Mucosa of gallbladder (tissue), 1 donor: ENCODE measurements at regions not wholly inside any gene's neighbourhood (a gene's known extent, or its start where the extent isn't known, plus 50 kb on each side); places are given as distances from the start of the nearest gene placed in this dataset.
"Not testable (repeated sequence)": the region's sequence is repeated elsewhere in the genome, so short reads cannot be mapped to it uniquely, and the experiment has no call there.

ENCODE experiments used
- DNase-seq: peaks from one replicate; pipeline ENCODE4 v3.0.0-alpha.2; 2020; ENCODE audit warnings: low spot score
- donor health status: DM: no; HTN: no; CAD: no.

- no peak for DNase-seq
These were observed 563.5 kb downstream of the EDEM1 start for GRCh38 chr3:5750874-5751640.

- peak; percentile 32 for DNase-seq
These were observed 567.1 kb downstream of the EDEM1 start for GRCh38 chr3:5754602-5755001.

GRCh38 chr3:5756443-5756842 is 568.9 kb downstream of the EDEM1 start:
- DNase-seq: no peak

- DNase-seq: no peak
These were observed 569.8 kb downstream of the EDEM1 start for GRCh38 chr3:5757213-5757804.

- no peak for DNase-seq
These were observed 571.2 kb downstream of the EDEM1 start for GRCh38 chr3:5758699-5759098.

- DNase-seq: no peak
These were observed 575.0 kb downstream of the EDEM1 start for GRCh38 chr3:5762506-5762905.

GRCh38 chr3:5766848-5767247 is 579.3 kb downstream of the EDEM1 start:
- DNase-seq: no peak

GRCh38 chr3:5767304-5767703 is 579.8 kb downstream of the EDEM1 start:
- DNase-seq: no peak

GRCh38 chr3:5768281-5768945 is 580.9 kb downstream of the EDEM1 start:
- no peak for DNase-seq

GRCh38 chr3:5769825-5770224 is 582.3 kb downstream of the EDEM1 start:
- DNase-seq: no peak

- DNase-seq: no peak
These were observed 586.8 kb downstream of the EDEM1 start for GRCh38 chr3:5774337-5774736.

GRCh38 chr3:5775100-5775499 is 587.6 kb downstream of the EDEM1 start:
- DNase-seq: not testable (repeated sequence)

- DNase-seq: no peak
These were observed 597.2 kb downstream of the EDEM1 start for GRCh38 chr3:5784690-5785089.

- peak; percentile 42 for DNase-seq
These were observed 600.5 kb downstream of the EDEM1 start for GRCh38 chr3:5787861-5788488.

GRCh38 chr3:5788496-5788895 is 601.0 kb downstream of the EDEM1 start:
- no peak for DNase-seq

GRCh38 chr3:5791558-5791957 is 604.1 kb downstream of the EDEM1 start:
- peak; percentile 23 for DNase-seq

- no peak for DNase-seq
These were observed 609.0 kb downstream of the EDEM1 start for GRCh38 chr3:5796541-5796940.

- no peak for DNase-seq
These were observed 611.3 kb downstream of the EDEM1 start for GRCh38 chr3:5798809-5799208.

- DNase-seq: no peak
These were observed 611.9 kb downstream of the EDEM1 start for GRCh38 chr3:5799398-5799797.

GRCh38 chr3:5800965-5801364 is 613.5 kb downstream of the EDEM1 start:
- no peak for DNase-seq

- DNase-seq: peak; percentile 10
These were observed 618.7 kb downstream of the EDEM1 start for GRCh38 chr3:5806192-5806591.

GRCh38 chr3:5809586-5810246 is 622.2 kb downstream of the EDEM1 start:
- DNase-seq: no peak
